GM19452 (cell line): ENCODE measurements at regions not wholly inside any gene's neighbourhood (a gene's known extent, or its start where the extent isn't known, plus 50 kb on each side); places are given as distances from the start of the nearest gene placed in this dataset.
"Not testable (repeated sequence)": the region's sequence is repeated elsewhere in the genome, so short reads cannot be mapped to it uniquely, and the experiment has no call there.

Source experiments
- ATAC-seq: cut with Tn5 transposase; IDR thresholded peaks from one replicate; pipeline ENCODE4 v1.9.1; 2021; ENCODE audit not compliant: unreplicated experiment

DNA sequence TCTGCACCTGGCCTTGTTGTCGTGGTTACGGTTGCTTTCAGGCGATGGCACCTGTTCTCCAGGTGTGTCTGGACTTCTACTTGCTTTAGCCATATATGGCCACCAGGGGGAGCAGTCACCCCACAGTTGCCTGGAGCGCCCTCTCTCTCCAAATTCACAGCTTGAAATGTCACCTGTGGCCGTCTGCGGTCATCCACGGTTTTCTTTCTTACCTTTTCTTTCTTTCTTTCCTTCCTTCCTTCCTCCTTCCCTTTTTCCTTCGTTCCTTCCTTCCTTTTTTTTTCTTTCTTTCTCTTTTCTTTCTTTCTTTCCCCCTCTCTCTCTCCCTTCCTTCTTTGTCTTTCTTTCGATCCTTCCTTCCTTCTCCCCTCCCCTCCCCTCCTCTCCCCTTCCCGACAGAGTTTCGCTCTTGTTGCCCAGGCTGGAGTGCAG, 150.5 kb upstream of the VKORC1L1 start:
- no peak for ATAC-seq

DNA sequence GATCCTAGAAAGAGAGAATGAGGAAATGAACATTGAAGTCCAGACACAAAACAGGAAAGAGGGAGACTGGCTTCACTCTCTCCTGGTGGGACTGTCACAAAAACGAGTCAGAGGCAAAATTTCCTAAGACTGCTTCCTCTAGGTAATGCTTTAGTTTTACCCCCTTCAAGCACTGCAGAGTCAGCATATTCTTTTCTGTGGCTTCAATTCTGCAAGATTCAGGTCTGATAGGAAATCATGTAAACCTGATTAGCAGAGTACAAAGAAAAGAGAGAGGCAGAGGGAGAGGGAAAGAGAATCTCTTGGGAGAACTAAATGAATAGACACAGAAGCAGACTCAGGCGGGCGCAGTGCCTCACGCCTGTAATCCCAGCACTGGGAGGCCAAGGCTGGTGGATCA, 145.7 kb upstream of the VKORC1L1 start:
- ATAC-seq, result not testable (repeated sequence)

DNA sequence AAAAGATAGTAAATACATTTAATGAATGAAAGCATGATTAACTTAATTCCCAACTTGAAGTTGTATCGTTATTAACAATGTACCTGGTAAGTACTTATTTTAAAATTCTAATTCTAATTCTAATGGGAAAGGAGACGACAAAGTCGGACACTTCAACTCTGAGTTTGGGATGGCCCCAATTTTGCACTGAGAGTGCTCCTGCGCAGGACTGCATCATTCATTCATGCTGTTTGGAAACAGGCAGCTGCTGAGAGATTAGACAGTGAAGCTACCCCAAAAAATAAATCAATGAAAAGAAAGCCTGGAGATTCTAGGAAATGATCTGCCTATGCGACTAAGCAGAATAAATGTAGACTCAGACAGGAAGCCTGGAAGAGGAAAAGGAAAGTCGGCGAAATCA, 141.7 kb upstream of the VKORC1L1 start:
- no peak for ATAC-seq

DNA sequence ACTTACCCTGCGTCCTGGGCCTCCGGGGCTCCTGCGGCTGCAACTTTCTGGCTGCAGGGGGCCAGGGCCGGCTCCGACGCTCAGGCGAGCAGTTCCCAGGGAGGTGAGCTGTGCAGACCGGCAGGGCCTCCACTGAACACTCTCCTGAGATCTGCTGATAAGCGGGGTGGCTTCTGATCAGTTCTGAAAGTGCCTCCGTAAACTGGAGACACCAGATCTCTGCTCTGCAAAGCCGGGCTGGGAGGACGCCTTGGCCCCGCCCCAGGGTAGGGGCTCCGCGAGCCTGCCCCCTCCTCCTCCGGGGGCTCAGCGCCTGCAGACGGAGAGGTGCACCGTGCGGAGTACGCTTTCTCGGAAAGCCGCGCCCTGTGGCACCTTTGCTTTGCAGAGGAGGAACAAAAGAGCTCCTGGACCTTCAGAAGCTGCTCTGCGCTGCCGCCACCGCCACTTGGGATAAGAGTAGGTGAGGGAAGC, 141.3 kb upstream of the VKORC1L1 start:
- ATAC-seq, result no peak

DNA sequence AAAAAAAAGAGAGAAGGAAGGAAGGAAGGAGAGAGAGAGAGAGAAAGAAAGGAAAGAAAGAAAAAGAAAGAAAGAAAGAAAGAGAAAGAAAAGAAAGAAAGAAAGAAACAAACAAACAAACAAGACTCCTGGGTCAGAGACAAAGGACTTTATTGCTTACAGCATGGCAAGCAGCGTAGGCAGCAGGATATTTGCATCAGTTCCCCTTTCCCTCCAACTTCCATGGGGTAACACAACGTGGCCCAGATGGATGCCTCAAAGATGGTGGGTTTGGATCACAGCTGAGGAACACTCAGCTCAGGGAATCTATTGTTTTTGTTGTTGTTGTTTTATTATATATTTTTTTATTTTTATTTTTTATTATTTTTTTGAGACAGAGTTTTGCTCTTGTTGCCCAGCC, 128.5 kb upstream of the VKORC1L1 start:
- no peak for ATAC-seq

DNA sequence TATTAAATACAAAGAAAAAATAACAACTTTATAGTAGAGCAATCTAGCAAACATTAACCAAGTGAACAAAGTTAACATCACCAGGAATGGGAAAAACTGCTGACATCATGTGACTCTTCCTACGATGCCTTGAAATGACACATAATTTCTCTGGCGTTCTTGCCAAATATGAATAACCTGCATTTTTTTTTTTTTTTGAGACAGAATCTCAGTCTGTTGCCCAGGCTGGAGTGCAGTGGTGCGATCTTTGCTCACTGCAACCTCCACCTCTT, 126.5 kb upstream of the VKORC1L1 start:
- ATAC-seq, result no peak

DNA sequence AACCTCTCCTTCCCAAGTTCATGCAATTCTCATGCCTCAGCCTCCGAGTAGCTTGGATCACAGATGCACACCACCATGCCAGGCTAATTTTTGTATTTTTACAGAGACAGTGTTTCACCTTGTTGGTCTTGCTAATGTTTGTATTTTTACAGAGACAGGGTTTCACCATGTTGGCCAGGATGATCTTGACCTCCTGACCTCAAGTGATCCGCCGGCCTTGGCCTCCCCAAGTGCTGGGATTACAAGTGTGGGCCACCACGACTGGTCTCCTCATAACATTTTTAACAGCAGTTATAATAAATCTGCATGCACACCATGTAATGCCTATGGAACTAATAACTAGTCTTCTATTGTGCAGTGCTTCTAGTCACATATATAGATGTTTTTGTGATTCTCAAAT, 123.8 kb upstream of the VKORC1L1 start:
- no peak for ATAC-seq

DNA sequence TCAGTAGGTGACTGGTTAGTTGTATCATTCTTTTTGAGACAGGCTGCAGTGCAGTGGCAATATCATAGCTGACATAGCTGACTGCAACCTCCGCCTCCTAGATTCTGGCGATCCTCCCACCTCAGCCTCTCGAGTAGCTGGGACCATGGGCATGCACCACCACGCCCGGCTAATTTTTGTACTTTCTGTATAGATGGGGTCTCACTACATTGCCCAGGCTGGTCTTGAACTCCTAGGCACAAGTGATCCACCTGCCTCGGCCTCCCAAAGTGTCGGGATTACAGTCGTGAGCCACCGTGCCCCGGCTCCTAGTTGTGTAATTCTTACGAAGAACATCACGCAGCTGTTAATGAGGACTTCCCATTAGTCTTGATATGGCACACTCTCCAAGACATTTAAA, 123.4 kb upstream of the VKORC1L1 start:
- ATAC-seq, result no peak

DNA sequence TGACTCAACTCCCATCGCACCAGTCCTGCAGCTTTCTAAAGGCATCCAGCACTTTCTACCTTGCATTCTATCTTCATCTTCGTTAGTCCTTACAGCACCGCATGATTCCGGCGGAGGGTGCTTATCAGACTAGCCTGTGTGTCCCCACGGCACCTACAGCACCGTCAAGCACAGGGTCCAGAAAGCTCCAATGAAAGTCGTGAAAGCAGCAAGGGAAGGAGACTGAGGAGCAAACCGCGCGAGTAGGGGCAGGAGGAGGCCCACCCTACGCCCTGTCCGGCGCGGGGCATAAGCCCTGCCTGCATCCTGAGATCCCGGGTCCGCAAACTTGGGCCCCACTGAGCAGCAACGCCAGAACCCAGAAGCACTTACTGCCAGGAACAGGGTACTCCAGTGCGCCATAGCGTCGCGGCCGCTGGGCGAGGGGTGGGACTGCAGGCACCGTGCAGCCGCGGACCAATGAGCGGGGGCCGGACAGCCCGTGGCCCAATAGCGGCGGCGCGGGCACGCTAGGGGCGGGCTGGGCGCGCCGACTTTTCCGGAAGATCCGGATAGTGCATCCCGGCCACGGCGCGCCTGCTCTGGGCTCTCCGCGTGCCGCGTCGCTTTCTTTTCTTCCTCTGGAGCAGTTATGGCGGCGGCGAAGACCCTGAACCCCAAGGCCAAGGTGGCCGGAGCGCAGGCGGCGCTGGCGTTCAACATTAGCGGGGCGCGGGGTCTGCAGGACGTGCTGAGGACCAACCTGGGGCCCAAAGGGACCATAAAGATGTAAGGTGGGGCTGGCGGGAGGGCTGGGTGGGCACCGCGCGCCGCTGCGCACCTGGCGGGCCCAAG, 122.1 kb upstream of the VKORC1L1 start:
- peak; percentile 98 for ATAC-seq

DNA sequence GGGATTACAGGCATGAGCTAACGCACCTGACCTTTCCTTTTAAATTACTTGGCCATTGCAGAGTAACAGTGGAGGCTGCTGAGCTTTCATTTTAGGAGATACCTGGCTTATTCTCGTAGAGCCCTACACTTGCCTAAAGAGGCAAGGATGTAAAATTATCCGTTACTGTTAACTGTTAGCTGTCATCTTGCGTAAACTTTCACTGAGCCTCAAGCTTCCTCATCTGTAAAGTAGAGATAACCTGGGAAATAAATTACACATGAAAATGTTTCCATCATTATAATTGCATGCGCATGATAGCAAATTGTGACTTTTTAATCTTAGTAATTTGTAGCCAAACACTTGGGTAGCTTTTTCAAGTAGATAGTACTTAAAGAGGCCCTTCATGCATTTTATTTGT, 118.8 kb upstream of the VKORC1L1 start:
- ATAC-seq, result not testable (repeated sequence)

DNA sequence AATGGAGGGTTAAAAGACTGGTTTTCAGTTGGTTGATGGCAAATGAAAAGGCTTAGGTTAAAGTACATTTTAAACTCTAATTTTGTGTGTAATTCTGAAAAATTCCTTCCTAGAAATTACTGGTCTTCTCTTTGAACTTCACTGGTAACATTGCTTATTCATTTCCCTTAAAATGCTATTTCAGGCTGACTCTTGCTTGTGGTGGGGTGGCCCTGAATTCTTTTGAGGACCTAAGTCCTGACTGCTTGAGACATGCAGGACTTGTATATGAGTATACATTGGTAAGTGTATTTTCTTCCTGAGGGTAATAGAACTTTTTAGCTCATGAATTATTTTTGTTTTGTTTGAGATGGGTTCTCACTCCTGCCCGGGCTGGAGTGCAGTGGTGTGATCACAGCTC, 113.9 kb upstream of the VKORC1L1 start:
- not testable (repeated sequence) for ATAC-seq

DNA sequence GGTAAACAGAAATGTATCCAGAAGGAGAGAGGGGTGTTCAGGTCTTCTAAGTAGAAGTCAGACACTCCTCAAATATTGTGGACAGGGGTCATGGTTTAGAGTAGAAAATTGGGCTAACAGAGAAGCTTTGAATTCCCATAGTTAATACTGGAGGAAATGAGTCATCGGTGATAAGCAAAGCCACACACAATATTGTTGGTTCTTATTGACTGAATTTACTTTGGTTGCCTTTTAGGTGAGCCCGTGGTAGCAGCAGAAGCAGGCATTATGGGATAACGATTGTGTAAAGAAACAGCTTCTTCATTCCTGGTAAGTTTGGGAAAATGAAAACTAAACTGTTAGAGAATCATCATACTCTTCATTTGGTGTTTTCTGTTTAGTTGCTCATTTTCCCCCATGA, 110.2 kb upstream of the VKORC1L1 start:
- not testable (repeated sequence) for ATAC-seq

DNA sequence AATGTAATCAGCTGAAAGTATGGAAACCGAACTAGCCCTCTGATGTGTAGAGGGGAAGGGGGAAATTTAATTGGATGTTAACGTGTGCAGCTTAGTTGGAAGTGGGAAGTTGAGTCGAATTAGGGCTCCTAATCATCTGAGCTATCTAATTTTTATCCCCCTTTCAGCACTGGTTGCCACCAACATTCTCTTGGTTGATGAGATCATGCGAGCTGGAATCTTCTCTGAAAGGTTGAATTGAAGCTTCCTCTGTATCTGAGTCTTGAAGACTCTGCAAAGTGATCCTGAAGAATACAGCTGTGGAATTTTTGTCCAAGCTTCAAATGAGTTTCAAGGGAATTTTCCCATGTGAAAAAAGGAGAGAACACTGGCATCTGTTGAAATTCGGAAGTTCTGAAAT, 109.8 kb upstream of the VKORC1L1 start:
- not testable (repeated sequence) for ATAC-seq

DNA sequence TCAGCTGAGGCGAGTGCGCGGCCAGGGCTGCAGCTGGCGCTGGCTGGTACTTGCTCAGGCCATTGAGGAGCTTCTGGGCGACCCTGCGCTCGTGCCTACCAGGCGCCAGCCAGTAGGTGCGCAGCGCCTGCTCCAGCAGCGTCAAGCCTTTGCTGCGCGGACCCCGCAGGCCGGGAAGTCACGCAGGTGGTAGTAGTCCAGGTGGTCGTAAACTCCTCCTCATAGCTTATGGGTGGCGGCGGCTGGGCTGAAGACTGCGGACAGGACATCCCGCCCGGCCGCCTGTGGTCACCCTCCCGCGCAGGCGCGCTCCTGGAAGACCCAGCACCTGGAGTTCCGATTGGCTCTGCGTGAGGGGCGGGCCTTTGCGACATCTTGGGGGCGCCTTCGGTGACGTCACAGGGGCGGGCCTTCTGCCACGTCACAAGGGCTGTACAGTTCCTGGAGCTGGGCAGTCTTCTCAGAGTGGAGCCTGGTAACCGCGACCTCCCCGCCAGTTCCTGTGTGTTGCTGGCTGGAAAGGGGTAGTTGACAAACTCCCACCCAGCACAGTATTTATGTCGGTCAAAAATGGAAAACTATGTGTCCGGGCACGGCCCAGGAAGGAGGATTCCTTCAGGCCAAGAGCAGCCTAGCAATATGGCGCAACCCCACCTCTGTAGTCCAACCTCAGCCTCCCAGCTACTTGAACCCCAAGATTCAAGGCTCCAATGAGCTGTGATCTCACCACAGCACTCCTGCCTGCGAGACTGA, 102.2 kb upstream of the VKORC1L1 start:
- peak; percentile 99 for ATAC-seq

DNA sequence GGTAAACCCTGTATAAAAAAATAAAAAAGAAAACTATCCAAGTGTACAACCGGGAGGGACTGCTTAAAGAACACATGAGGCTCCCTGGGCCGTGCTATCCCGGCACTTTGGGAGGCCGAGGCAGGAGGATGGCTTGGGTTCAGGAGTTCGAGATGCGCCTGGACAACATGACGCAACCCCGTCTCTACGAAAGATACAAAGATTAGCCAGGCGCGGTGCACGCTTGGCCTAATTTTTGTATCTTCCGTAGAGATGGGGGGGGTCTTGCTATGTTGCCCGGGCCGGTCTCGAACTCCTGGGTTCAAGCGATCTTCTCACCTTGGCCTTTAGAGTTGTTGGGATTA, 101.7 kb upstream of the VKORC1L1 start:
- ATAC-seq, result not testable (repeated sequence)

DNA sequence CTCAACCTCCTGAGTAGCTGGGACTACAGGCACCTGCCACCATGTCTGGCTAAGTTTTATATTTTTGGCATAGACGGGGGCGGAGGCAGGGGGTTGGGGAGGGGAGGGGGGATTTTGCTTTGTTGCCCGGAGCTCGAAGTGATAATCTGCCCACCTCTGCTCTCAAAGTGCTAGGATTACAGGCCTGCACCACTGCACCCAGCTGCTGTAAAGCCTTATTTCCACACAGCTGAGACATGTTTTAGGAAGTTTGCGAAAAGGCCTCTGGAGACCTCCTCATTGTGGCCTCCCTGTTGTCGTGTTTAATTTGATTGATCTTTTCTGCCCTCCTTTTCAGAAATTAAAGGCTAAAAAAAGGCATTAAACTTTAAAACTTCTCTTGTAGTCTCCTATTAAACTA, 96.2 kb upstream of the VKORC1L1 start:
- ATAC-seq, result not testable (repeated sequence)

DNA sequence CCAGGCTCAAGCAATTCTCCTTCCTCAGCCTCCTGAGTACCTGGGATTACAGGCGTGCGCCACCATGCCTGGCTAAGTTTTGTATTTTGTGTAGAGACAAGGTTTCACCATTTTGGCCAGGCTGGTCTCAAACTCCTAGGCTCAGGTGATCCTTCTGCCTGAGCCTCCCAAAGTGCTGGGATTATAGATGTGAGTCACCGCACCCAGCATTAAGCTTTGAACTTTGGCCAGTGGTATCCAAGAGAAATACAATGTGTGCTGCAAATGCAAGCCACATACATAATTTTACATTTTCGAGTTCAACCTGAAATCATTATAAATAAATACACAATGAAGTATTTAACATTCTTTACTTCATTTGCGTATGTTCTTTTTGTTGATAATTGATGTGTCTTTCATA, 82.9 kb upstream of the VKORC1L1 start:
- not testable (repeated sequence) for ATAC-seq

DNA sequence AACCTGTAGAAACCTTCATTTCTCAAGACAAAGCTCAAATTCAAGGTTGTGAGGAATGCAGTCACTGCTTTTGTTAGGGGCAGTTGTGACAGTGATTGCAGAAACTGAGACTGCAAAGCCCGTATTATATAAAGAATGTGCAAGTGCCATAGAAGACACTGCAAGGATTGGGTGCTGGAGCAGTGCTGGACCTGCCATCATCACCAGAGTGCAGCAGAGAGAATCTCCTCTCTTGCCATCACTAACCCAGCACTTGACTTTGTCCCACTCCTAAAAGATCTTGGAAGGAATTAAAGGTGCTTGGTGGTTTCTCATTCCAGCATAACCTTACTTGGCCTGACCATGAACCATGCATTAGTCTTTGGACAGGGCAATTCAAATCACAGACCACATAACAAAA, 81.1 kb upstream of the VKORC1L1 start:
- not testable (repeated sequence) for ATAC-seq

DNA sequence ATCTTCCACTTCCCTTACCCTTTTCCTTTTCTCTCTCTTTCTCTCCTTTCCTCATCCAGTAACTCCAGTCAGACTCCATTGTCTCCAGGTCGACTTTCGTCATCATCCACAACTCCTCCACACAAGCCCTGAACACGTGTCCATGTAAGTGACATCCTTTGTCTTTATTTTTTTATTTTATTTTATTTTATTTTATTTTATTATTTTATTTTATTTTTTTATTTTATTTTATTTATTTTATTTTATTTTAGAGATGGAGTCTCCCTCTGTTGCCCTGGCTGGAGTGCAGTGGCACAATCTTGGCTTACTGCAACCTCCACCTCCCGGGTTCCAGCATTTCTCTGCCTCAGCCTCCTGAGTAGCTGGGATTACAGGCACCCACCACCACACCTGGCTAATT, 80.1 kb upstream of the VKORC1L1 start:
- ATAC-seq, result not testable (repeated sequence)

DNA sequence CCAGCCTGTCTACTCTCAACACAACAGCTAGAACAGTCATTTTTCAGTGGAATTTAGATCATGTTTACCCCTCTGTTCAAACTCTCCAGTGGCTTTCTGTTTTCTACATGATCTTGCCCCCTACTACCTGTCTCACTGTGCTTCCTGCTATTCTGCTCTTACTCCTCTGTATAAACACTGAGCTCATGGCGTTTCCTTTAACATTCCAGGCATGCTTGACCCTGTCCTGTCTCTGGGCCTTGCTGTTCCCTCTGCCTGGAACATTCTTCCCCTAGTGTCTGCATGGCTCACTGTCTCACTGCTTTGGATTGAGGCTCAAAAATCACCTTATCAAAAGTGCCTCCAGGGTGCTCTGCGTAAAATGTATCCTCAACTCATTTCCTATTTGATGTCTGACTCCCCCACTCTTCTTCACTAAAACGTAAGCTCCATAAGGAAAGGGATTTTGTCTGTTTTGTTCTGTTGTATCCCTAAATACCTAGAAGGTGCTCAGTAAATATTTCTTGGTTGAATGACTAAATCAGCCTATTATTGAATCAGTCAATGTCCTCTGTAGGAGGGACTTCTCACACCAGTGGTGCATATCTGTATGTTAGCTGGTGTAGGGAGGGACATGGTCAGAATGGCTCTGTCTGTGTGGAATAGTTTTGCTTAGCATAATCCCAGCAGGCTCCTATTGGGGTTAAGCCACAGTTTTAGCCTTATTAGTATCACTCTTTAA, 78.0 kb upstream of the VKORC1L1 start:
- ATAC-seq, result not testable (repeated sequence)

DNA sequence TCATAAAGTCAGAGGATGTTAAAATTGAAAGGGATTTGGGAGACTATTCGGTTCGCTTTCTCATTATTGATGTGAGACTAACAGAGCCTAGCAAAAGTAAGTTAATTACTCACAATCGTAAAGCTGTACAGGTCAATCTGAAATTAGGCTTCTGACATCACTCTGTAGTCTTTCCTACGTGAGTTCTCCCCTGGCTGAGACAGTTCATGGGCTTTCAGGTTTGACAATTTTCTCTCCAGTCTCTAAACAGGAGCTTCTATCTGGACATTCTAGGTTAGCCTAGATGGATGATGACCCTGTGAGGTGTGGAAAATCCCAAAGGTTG, 77.5 kb upstream of the VKORC1L1 start:
- not testable (repeated sequence) for ATAC-seq

DNA sequence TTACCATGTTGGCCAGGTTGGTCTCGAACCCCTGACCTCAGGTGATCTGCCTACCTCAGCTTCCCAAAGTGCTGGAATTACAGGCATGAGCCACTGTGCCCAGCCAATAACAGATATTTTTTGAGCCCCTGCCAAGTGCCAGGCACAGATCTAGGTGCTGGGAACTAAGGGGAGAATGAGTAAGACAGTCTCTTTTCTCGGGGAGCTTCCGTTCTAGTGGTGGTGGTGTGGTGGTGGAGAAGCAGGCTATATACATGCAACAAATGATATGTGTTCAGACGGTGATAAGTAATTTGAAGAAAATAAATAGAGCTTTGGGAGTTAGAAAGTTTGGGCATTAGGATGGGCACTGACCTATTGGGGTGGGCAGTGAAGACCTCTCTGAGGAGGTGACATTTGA, 76.7 kb upstream of the VKORC1L1 start:
- no peak for ATAC-seq
